CD4-positive, alpha-beta T cell treated with Interleukin-6 for 4 hours (primary cell): ENCODE measurements at regions not wholly inside any gene's neighbourhood (a gene's known extent, or its start where the extent isn't known, plus 50 kb on each side); places are given as distances from the start of the nearest gene placed in this dataset.
"Not testable (repeated sequence)": the region's sequence is repeated elsewhere in the genome, so short reads cannot be mapped to it uniquely, and the experiment has no call there.

Source experiments
- DNase-seq: peaks from one replicate; pipeline ENCODE4 v3.0.0-alpha.2; 2020; ENCODE audit warnings: mixed read lengths

DNA sequence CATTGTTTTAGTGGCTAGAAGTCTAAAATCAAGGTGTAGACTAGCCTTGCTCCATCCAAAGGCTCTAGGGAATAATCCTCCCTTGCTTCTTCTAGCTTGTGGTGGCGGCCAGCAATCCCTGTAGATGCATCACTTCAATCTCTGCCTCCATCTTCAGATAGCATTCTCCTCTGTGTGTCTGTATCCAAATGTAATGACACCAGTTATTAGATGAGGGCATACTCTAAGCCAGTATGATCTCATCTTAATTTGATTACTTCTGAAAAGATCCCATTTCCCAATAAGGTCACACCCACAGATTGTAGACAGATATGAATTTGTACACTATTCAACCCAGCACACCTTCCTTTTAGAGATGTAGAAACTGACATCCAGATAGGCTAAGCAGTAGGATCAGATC is 334.5 kb upstream of the KCNMB2 start:
- DNase-seq = no peak

DNA sequence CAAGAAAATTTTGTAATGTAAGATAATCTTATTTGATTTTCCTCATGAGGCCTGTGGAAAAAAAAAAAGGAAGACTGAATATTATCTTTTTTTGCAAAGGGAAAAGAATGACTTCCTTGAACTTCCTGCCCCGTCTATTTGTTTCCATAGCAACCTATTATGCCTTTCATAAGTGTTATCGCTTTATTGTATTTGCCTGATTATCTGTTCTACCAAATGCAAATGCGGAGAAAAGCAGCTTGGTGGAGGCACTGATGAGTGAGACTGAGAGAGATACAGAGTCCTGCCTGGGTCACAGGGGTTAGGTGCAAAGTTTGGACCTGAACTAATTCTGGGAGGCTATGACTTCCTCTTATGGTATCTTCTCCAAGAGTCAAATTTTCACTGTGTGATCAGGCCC is 334.0 kb upstream of the KCNMB2 start:
- no peak for DNase-seq

DNA sequence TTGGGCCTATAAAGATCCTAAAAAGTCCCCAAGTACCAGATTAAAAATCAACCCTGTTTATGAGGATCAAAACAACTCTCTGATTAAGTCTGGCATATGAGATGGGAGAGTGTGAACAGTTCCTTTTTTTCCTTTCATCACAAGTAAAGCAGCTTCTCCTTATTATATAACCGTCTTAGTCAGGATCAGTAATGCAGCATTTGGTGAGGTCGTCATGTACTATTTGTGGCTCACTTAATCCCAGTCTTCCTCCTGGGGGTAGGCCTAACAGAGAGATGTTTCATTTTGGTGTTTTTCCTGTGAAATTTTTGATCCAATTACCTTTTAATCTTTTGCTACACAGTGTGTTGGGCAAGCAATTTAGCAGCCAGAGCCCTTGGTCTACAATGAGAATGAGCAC is 333.1 kb upstream of the KCNMB2 start:
- no peak for DNase-seq

DNA sequence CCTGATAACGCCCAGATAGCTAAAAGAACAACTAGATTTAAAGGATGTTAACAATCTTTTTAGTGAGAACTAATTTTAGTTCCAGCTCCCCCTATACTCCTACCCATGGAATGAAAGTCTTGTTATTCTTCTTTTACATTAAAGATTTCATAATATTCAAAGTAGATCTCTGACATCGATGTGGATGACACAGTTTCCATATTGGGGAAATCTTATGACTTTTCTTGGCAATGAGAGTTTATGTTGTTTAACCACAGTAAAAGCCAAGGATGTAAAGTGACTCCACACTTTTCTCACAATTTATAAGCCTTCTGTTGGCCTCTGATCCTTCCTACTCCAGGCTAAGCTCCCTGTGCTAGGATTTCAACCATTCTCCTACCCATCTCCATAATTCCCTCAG is 332.6 kb upstream of the KCNMB2 start:
- DNase-seq = no peak

DNA sequence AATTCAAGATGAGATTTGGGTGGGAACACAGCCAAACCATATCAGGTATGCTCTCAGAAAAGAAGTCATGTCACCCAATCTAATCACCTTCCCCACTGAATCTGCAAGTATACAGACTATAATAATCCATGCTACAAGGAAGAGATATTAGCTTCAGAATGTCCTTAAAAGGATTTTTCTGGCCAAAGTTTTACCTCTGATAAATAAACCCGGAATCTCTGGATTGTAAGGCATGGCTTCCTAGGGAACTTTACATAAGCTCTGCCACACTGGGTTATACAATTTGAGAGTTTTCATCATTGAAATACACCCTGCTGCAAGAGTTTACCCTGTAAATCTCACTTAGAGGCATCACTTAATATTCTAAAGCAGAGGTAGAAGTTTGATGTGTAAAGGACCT is 330.5 kb upstream of the KCNMB2 start:
- DNase-seq = no peak

DNA sequence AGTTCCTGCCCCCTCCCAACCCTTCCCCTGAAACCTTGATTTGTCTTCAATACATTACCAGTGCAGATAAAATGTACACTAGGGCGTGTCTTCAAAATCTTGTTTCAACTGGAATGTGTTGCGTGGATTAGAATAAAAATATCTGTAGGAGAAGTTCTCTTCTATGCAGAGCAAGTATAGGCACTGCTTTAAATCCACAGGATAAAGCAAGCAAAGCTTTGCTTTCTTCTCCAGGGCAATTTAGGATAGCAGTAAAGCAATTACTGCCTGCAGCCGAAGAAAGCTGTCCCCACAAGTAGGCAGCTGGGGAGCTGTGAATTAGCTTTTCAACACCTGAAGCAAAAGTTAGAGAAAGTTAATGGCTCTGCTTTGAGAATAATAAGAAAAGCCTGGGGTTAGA is 329.7 kb upstream of the KCNMB2 start:
- no peak for DNase-seq

DNA sequence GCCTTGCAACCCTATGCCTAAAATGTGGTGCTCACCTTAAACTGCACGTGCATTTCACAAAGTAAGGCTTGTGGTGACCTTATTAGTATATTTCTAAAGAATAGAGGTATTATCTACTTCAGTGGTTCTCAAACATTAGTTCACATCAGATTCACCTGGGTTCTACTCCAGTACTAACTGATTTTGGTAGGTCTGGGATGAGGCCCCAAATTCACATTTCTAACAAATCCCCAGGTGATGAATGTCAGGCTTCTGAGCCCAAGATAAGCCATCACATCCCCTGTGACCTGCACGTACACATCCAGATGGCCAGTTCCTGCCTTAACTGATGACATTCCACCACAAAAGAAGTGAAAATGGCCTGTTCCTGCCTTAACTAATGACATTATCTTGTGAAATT is 329.1 kb upstream of the KCNMB2 start:
- DNase-seq = not testable (repeated sequence)

DNA sequence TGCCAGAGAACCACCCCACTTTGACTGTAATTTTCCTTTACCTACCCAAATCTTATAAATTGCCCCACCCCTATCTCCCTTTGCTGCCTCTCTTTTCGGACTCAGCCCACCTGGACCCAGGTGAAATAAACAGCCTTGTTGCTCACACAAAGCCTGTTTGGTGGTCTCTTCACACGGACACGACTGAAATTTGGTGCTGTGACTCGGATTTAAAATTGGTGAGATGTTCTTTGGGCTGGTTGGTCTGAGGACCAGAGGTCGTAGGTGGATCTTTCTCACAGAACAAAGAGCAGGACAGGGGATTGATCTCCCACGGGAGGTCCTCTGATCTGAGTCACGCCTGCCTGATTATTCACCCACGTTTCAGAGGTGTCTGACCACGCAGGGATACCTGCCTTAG is 328.6 kb upstream of the KCNMB2 start:
- DNase-seq = not testable (repeated sequence)

DNA sequence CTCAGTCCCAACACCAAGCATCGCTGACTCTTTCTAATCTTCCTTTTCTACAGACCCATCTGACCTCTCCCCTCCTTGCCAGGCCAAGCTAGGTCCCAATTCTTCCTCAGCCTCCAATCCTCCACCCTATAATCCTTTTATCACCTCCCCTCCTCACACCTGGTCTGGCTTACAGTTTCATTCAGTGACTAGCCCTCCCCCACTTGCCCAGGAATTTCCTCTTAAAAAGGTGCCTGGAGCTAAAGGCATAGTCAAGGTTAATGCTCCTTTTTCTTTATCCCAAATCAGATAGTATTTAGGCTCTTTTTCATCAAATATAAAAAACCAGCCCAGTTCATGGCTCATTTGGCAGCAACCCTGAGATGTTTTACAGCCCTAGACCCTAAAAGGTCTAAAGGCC is 327.1 kb upstream of the KCNMB2 start:
- not testable (repeated sequence) for DNase-seq

DNA sequence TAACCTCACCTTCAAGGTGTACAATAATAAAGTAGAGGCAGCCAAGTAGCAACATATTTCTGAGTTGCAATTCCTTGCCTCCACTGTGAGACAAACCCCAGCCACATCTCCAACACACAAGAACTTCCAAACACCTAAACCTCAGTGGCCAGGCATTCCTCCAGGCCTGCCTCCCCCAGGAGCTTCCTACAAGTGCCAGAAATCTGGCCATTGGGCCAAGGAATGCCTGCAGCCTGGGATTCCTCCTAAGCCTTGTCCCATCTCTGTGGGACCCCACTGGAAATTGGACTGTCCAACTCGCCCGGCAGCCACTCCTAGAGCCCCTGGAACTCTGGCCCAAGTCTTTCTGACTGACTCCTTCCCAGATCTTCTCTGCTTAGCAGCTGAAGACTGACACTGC is 326.6 kb upstream of the KCNMB2 start:
- not testable (repeated sequence) for DNase-seq

DNA sequence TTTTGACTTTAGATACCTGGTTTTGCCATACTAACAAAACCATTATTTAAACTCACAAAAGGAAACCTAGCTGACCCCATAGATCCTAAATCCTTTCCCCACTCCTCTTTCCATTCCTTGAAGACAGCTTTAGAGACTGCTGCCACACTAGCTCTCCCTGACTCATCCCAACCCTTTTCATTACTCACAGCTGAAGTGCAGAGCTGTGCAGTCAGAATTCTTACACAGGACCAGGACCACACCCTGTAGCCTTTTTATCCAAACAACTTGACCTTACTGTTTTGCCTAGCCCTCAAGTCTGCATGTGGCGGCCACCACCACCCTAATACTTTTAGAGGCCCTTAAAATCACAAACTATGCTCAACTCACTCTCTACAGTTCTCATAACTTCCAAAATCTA is 325.1 kb upstream of the KCNMB2 start:
- DNase-seq = not testable (repeated sequence)

DNA sequence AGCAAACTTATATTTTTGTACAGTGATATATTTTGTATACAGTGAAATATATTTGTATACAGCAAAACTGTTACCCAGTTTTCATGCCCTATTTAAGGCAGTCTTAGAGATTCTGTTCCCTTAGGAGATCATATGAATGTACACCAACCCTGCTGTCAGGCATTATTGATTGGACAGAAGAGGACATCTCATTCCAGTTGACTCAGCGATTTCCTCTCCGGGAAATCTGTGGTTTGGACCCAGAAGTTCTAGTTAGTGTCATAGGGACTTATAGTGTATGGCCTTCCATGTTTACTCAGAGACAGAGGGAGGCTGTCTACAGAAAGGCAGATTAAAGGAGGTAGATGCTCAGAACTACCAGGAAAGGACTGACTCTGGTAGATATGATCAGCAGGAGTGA is 318.8 kb upstream of the KCNMB2 start:
- no peak for DNase-seq

DNA sequence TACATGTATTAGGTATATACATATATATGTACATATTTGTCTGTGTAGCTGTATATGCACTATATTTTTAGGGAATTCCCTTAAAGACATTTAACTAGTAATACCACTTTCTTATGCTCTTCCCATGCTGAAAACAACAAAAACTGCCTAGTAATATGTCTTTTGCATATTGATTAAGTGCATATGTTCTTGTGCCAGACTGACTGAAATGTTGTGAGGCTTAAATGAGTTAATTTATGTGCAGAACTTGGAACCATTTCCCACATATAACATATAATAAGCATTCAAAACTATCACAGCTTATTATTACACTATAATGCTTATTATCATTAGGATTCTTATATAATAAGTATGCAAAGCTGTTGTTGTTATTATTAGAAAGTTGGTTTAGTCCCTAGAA is 318.0 kb upstream of the KCNMB2 start:
- no peak for DNase-seq

DNA sequence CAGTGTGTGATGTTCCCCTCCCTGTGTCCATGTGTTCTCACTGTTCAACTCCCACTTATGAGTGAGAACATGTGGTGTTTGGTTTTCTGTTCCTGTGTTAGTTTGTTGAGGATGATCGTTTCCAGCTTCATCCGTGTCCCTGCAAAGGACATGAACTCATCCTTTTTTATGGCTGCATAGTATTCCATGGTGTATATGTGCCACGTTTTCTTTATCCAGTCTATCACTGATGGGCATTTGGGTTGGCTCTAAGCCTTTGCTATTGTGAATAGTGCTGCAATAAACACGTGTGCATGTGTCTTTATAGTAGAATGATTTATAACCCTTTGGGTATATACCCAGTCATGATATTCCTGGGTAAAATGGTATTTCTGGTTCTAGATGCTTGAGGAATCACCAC is 316.6 kb upstream of the KCNMB2 start:
- DNase-seq = not testable (repeated sequence)

DNA sequence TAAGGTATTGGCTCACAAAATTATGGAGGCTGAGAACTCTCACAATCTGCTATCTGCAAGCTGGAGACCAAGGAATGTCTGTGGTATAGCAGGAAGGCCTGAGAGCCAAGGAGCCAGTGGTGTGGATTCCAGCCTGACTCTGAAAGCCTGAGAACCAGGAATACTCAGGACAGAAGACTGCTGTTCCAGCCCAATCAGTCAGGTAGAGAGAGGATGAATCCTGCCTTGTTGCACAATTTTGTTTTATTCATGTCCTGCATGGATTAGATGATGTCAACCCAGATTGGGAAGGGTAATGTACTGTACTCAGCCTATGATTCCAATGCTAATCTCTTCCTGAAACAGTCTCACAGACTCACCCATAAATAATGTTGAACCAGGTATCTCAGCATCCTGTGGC is 312.4 kb upstream of the KCNMB2 start:
- no peak for DNase-seq

DNA sequence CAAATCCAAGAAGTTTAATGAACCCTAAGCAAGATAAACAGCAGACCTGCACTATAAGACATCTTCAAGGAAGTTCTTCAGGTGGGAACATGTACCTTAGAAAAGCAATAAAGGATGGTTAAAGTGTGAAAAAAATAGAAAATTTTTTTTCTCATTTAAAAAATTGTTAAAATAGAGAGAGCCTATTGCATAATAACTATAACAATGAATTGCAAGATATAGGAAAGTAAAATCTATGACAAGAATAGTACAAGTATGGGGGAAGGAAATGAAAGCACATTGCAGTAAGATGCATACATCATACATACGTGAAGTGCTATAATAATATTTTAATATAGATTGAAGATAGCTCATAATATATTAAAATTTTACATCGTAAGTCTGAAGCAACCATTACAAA is 310.1 kb upstream of the KCNMB2 start:
- no peak for DNase-seq

DNA sequence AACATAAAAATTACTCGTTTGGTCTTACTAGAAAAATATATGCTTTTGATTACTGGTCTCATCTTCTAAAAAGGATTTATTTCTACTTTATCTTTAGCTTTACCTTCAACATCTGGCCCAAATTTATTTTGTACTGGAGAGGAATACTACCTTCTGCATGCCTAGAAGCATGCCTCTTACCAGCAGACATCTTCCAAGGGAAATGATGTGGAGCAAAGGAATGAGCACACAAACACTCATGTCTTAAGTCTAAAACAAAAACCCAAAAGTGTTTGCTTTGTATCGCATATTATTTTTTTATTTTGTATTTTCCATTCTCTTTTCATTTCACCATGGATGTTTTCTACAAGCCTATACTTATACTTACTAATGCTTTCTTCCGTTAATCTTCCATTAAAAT is 304.6 kb upstream of the KCNMB2 start:
- DNase-seq = no peak

DNA sequence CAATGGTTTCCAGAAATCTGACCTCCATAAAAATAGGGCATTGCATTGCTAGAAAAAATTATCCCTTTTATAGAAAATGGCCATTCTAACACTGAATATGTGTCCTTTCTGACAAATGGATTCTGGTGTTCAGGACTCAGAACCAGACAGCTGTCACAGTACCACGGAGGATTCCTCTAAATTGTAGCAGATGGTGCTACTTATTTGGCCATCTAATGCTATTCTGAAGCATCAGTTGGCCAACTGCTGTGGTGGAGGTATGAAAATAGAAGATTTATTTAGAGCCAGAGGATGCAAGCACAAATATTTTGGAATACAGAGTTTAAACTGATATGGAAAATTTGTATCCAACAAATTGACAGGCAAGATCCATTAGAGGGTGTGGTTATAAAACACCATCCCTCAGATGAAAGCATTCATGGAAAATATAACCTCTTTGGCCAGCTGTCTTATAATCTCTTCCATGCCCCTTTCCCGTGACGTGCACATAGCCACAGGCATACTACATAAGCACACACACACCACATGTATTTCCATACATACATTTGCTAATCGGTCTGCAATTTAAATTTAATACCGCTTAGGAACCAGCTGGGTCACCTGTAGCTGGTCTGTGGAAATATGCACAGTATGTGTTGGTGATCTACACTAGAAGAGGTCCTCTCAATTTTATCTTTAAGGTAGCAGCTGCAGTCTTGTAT is 302.7 kb upstream of the KCNMB2 start:
- DNase-seq = no peak

DNA sequence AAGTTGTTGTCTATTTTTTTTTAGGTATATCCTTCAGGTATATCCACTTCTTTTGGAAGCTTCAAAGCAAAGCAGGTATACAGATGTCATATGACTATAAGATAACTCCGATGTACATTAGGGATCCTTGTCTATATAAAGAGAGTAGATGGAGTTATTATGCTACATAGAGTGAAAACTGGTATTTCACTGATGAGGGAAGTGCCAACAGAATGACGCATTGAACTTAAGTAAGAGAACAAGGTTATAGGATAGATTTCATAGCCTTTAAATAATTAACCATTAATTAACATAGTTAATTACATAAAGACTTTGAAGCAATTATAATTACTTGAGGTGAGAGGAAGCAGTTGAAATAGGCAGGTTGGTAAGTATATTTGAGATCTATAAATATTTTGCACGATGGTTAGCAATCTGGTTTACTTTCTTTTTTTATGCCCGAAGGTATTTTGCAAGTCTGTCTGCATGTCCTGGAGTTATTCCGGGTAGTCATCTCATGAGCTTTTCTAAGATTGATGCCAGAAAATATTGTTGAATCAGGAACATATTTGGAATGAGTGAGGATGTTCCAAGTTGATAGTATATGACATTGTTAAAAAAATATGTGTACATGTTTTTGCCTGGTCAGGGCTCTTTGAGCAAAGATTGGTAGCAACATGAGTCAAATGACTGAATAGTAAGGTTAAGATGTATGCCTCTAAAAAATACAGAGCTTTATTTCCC is 299.5 kb upstream of the KCNMB2 start:
- no peak for DNase-seq

DNA sequence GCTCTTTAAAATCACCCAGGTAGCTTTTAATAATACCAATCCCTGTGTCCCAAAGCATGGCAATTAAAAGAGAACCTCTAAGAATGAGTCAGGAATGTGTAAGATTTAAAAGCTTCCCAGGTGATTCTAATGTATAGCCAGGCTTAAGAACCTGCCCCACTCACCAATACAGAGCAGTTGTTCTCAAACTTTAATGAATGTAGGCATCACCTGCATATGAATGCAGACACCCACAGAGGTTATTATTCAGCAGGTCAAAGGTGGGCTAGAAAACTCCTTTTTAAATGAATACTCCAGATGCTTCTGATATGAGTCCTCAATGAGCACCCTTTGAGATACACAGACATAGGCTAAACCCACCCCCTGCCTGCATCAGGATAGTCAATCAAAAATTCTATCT is 298.1 kb upstream of the KCNMB2 start:
- no peak for DNase-seq

DNA sequence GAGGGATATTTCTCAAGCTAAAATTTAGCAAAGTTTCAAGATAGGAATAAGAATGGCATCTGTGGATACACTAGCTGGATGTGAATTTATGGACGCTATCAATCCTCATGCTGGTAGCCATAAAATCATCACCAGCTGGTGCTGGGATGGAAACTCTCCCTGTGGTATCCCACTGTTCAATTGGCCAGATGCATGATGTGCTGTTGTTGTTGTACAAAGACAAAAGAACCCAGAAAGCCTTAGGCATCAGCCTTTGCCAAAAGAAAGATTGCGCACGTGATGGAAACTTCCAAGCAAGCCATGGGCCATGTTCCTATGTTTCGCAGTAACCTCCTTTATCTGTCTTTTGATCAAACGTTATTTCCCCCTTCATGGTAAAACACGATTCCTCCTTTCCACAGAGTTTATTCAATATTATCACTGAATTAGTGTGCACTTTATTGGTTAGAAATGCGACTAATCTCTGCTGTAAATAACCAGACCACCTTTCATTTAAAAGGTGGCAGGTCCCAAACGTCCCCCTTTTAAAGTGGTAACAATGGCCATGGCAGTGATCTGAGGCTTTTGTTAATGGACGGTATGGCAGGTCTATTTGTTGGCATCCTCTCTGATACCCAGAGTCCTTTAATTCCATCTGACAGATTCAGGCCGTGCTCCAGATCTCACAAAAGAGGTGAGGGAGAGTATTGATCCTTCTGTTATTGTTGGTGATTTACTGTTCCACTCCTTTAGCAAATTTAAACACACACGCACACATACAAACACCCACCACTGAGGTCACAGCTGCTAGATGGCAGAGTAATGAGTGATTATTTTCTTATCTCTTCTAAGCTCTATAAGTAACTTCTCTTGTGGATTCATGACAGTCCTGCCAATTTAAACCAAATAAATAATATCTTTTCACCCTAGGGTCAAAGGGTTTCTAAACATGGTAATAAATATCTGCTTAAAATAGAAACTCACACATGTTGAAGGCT is 291.2 kb upstream of the KCNMB2 start:
- no peak for DNase-seq

DNA sequence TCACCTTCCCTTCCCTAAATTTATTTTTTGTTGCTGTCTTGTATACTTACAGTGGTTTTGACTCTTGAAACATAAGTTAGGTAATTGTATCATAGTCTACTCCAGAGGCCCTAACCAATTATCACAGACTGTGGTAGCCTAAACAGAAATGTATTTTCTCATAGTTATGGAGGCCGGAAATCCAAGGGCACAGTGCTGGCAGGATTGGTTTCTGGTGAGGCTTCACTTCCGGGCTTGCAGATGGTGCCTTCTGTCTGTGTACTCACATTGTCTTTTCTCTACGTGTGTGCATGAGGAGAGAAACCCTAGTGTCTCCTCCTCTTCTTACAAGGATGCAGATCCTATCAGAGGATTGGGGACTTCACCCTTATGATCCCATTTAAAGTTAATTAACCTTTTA is 290.2 kb upstream of the KCNMB2 start:
- no peak for DNase-seq

DNA sequence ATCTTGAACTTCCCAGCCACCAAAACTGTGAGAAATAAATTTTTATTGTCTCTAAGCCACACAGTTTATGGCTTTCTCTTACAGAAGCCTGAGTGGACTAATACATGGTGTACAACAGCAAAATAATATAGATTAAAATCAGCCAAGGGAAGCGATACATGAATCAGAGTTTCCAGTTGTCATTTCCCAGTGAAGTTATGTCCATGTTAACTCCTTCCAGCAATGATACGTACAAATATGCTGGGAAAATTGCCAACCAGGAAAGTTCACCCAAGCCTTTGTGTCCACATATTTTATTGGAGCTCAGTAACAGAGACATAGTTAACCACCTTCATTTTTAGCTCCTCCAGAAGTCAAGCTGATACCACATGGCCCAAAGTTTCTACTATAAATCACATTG is 280.9 kb upstream of the KCNMB2 start:
- DNase-seq = no peak

DNA sequence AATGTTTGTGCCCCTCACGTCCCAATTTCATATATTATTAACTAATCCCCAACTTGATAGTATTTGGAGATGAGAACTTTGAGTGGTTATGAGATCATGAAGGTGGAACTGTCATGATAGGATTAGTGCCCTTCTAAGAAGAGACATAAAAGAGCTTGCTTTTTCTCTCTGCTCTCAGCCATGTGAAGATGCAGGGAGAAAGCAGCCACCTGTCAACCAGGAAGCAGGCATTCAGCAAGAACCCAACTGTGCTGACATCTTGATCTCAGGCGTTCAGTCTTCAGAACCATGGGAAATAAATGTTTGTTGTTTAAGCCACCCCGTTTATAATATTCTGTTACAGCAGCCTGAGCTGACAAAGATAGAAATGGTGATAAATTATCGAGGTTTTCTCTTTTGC is 278.7 kb upstream of the KCNMB2 start:
- DNase-seq = no peak
